ENCODE measurements at regions not wholly inside any gene's neighbourhood (a gene's known extent, or its start where the extent isn't known, plus 50 kb on each side); places are given as distances from the start of the nearest gene placed in this dataset.

DNA sequence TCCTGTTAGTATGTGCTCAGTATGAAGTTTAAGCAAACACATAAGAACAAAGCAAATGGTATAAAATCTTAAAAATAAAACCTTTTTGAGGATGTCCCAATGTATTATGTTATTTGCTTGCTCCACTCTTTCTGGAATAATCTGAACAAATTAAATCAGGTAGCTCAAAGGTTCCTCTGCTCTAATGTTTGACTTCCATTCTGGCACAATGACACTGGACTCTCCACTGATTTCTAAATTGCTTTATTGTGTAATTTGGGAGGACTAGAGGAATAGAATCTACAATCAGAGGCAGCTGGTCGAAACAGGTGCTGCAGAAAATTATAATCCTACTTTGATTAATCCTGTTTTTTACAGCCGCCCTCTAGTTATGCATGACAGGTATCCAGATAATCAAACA lies 523.7 kb upstream of the FOXG1 start:
- Histone ChIP-seq H3K36me3 (ENCODE audit: control insufficient read depth in 2 of 2, extremely low read depth in 1 of 2, insufficient read depth in 2 of 2, low read length in 2 of 2) (no peaks in the 10 kb centered on the region), H2AFZ (ENCODE audit: control insufficient read depth, low read length) (no peak overlapping the region), H3K4me3 (ENCODE audit: control insufficient read depth in 2 of 3, extremely low read depth in 1 of 3, insufficient read depth in 2 of 3, low read depth in 1 of 3, low read length in 3 of 3) (no peak overlapping the region), H3K4me1 (ENCODE audit: control insufficient read depth, extremely low read depth, insufficient read depth, low read length) (no peaks in the 10 kb centered on the region), H3K4me2 (ENCODE audit: control insufficient read depth, extremely low read depth, insufficient read depth, low read depth, low read length) (no peak overlapping the region), H3K9me1 (ENCODE audit: control insufficient read depth, extremely low read depth, insufficient read depth, low read length) (no peaks in the 10 kb centered on the region), H4K20me1 (ENCODE audit: control insufficient read depth, extremely low read depth, insufficient read depth, low read length) (no peaks in the 10 kb centered on the region), H3K9me3 (ENCODE audit: control insufficient read depth, low read depth, low read length) (no peaks in the 10 kb centered on the region), H3K27ac (ENCODE audit: control insufficient read depth, insufficient read depth, low read length) (no peak overlapping the region), H3K9ac (ENCODE audit: control insufficient read depth, extremely low read depth, insufficient read depth, low read length) (no peak overlapping the region), H3K79me2 (ENCODE audit: control insufficient read depth, insufficient read depth, low read length) (no peaks in the 10 kb centered on the region), H3K27me3 (ENCODE audit: control insufficient read depth, extremely low read depth, insufficient read depth, low read length) (no peaks in the 10 kb centered on the region)
- dilution Hi-C loops (cut with MboI; ENCODE audit: extremely low pct_ligation_motif_present, low sequenced_read_pairs) = no loop called here
- no peak for FAIRE-seq
- no peak for DNase-seq (ENCODE audit: low read depth, low spot score)
- TF ChIP-seq EZH2 (IDR thresholded peaks at IDR 0.05; ENCODE audit: low read length) (no peak), CTCF (optimal IDR thresholded peaks at IDR 0.05 in 1 of 3, IDR thresholded peaks at IDR 0.05 in 1 of 3, conservative IDR thresholded peaks at IDR 0.05 in 1 of 3; ENCODE audit: extremely low read depth in 1 of 3, insufficient read depth in 2 of 3, low read length in 3 of 3) (no peak)

GRCh38 chr14:28243600-28243999 lies 523.0 kb upstream of the FOXG1 start:
- Histone ChIP-seq H3K4me3 (ENCODE audit: control insufficient read depth in 2 of 3, extremely low read depth in 1 of 3, insufficient read depth in 2 of 3, low read depth in 1 of 3, low read length in 3 of 3) (no peak overlapping the region), H3K27ac (ENCODE audit: control insufficient read depth, insufficient read depth, low read length) (no peak overlapping the region), H3K36me3 (ENCODE audit: control insufficient read depth in 2 of 2, extremely low read depth in 1 of 2, insufficient read depth in 2 of 2, low read length in 2 of 2) (no peaks in the 10 kb centered on the region), H3K9me1 (ENCODE audit: control insufficient read depth, extremely low read depth, insufficient read depth, low read length) (no peaks in the 10 kb centered on the region), H4K20me1 (ENCODE audit: control insufficient read depth, extremely low read depth, insufficient read depth, low read length) (no peaks in the 10 kb centered on the region), H2AFZ (ENCODE audit: control insufficient read depth, low read length) (no peak overlapping the region), H3K79me2 (ENCODE audit: control insufficient read depth, insufficient read depth, low read length) (no peaks in the 10 kb centered on the region), H3K27me3 (ENCODE audit: control insufficient read depth, extremely low read depth, insufficient read depth, low read length) (no peaks in the 10 kb centered on the region), H3K4me1 (ENCODE audit: control insufficient read depth, extremely low read depth, insufficient read depth, low read length) (no peaks in the 10 kb centered on the region), H3K9me3 (ENCODE audit: control insufficient read depth, low read depth, low read length) (no peaks in the 10 kb centered on the region), H3K4me2 (ENCODE audit: control insufficient read depth, extremely low read depth, insufficient read depth, low read depth, low read length) (no peak overlapping the region), H3K9ac (ENCODE audit: control insufficient read depth, extremely low read depth, insufficient read depth, low read length) (no peak overlapping the region)
- FAIRE-seq = no peak
- TF ChIP-seq CTCF (optimal IDR thresholded peaks at IDR 0.05 in 1 of 3, IDR thresholded peaks at IDR 0.05 in 1 of 3, conservative IDR thresholded peaks at IDR 0.05 in 1 of 3; ENCODE audit: extremely low read depth in 1 of 3, insufficient read depth in 2 of 3, low read length in 3 of 3) (no peak), EZH2 (IDR thresholded peaks at IDR 0.05; ENCODE audit: low read length) (no peak)
- dilution Hi-C loops (cut with MboI; ENCODE audit: extremely low pct_ligation_motif_present, low sequenced_read_pairs) = no loop called here
- no peak for DNase-seq (ENCODE audit: low read depth, low spot score)

Data from keratinocyte (primary cell).